ENCODE measurements at regions not wholly inside any gene's neighbourhood (a gene's known extent, or its start where the extent isn't known, plus 50 kb on each side); places are given as distances from the start of the nearest gene placed in this dataset.
"Not testable (repeated sequence)": the region's sequence is repeated elsewhere in the genome, so short reads cannot be mapped to it uniquely, and the experiment has no call there.

DNA sequence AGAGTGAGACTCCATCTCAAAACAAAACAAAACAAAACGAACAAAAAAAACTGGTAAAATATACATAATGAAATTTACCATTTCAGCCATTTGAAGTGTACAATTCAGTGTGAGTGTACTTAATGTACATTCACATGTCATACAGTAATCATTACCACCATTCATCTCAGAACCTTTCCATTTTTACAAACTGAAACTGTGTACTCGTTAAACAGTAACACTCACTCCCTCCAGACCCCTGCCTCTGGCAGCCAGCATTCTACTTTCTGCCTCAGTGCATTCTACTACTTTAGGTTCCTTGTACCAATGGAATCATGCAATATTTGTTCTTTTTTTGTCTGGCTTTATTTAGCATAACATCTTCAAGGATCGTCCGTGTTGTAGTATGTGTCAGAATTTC, 87.5 kb upstream of the CRYM start:
- TF ChIP-seq EZH2 (IDR thresholded peaks at IDR 0.05; ENCODE audit: borderline replicate concordance, low read depth, low read length, severe bottlenecking); FOS (IDR thresholded peaks at IDR 0.05; ENCODE audit: borderline replicate concordance, insufficient read depth, low read length): not testable (repeated sequence)

Measured in endothelial cell of umbilical vein (primary cell).